ENCODE measurements at regions not wholly inside any gene's neighbourhood (a gene's known extent, or its start where the extent isn't known, plus 50 kb on each side); places are given as distances from the start of the nearest gene placed in this dataset.

GRCh38 chr11:92822410-92822809, 147.0 kb upstream of the MTNR1B start:
- Mint-ChIP-seq H3K4me1 (peaks cover 18 to 23% of the 10 kb centered on the region in 2 experiments), H3K4me3 (no peak overlapping the region), H3K9me3 (0 out of 5 replicates have a peak, but pooled peaks cover 0 to 3% of the 10 kb centered on the region in 2 experiments), H3K27ac (no peak overlapping the region), H3K36me3 (ENCODE audit: insufficient read depth in 1 of 3, low read depth in 3 of 3) (peaks cover 0 to 6% (median 3%) of the 10 kb centered on the region in 3 experiments; a peak in 4 of 7 replicates), H3K27me3 (ENCODE audit: low read depth) (no peaks in the 10 kb centered on the region)
- Histone ChIP-seq H3K79me1 (ENCODE audit: insufficient read depth, low read depth, low read length, poor library complexity, severe bottlenecking) (no peaks in the 10 kb centered on the region), H3K18ac (ENCODE audit: insufficient read length, low read depth, low read length) (no peak overlapping the region), H3K27ac (ENCODE audit: insufficient read length, low read depth, low read length) (no peak overlapping the region), H3K23ac (ENCODE audit: insufficient read length, low read depth, low read length) (no peak overlapping the region), H3K4ac (ENCODE audit: low read depth, low read length) (no peak overlapping the region), H4K8ac (replicated peaks; ENCODE audit: insufficient read length, low read depth, low read length) (no peak overlapping the region), H2AK5ac (ENCODE audit: insufficient read length, low read length) (no peak overlapping the region), H3K9me3 (ENCODE audit: control insufficient read depth, low read depth, low read length) (no peaks in the 10 kb centered on the region), H3K79me2 (ENCODE audit: insufficient read depth, low read length) (no peaks in the 10 kb centered on the region), H4K91ac (ENCODE audit: insufficient read length, low read depth, low read length) (no peak overlapping the region), H2BK20ac (ENCODE audit: low read depth, low read length, poor library complexity, severe bottlenecking) (no peak overlapping the region), H2BK120ac (ENCODE audit: low read depth, low read length, poor library complexity, severe bottlenecking) (no peak overlapping the region), H2BK12ac (ENCODE audit: insufficient read length, low read depth, low read length) (no peak overlapping the region), H3T11ph (ENCODE audit: low read length) (no peak overlapping the region), H4K20me1 (ENCODE audit: control insufficient read depth, insufficient read depth, insufficient read length) (no peaks in the 10 kb centered on the region), H3K14ac (ENCODE audit: insufficient read depth, low read length) (no peak overlapping the region), H3K27me3 (ENCODE audit: insufficient read depth, low read length) (no peaks in the 10 kb centered on the region), H3K23me2 (ENCODE audit: insufficient read length, low read depth, low read length, poor library complexity, severe bottlenecking) (no peaks in the 10 kb centered on the region), H3K4me1 (ENCODE audit: insufficient read depth, low read length) (0 out of 2 replicates have a peak, but pooled peaks cover 2% of the 10 kb centered on the region), H2BK15ac (ENCODE audit: low read depth, low read length) (no peak overlapping the region), H2AFZ (ENCODE audit: low read length) (no peak overlapping the region), H3K56ac (ENCODE audit: insufficient read length, low read depth, low read length) (no peak overlapping the region), H2BK5ac (ENCODE audit: insufficient read length, low read length) (no peak overlapping the region), H3K4me2 (ENCODE audit: insufficient read depth, insufficient read length, low read length) (no peak overlapping the region), H4K5ac (ENCODE audit: insufficient read length, low read depth, low read length) (no peak overlapping the region), H3K9ac (ENCODE audit: extremely low read depth, insufficient read length, low read length) (no peak overlapping the region)
- no peak for TF ChIP-seq CTCF (conservative IDR thresholded peaks at IDR 0.05)
- DNase-seq = no peak
- WGBS (ENCODE audit: extremely low coverage, insufficient read length, low lambda C conversion rate) = 100% methylated on average over 1 of the region's 3 CpGs
